ENCODE measurements at regions not wholly inside any gene's neighbourhood (a gene's known extent, or its start where the extent isn't known, plus 50 kb on each side); places are given as distances from the start of the nearest gene placed in this dataset.

GRCh38 chr10:61298194-61298593 lies 155.0 kb downstream of the TMEM26 start:
- TF ChIP-seq CTCF (IDR thresholded peaks at IDR 0.05): no peak
- TF ChIP-seq POLR2A (IDR thresholded peaks at IDR 0.05): no peak

Measured in right lobe of liver (tissue), 4 donors.